NT2/D1 (cell line): ENCODE measurements at regions not wholly inside any gene's neighbourhood (a gene's known extent, or its start where the extent isn't known, plus 50 kb on each side); places are given as distances from the start of the nearest gene placed in this dataset.

Source experiments
- YY1 ChIP-seq: IDR thresholded peaks from 2 replicates; pipeline ENCODE4 v1.6.1; 2011; ENCODE audit not compliant: insufficient read length, insufficient read depth
- ZNF274 ChIP-seq: IDR thresholded peaks from 2 replicates; pipeline ENCODE4 v1.6.1; 2011; ENCODE audit warnings: mild to moderate bottlenecking, low read depth, low read length

GRCh38 chr3:35223632-35224394 lies 415.5 kb upstream of the ARPP21 start:
- TF ChIP-seq ZNF274 (no peak), YY1 (no peak)
